ENCODE measurements at regions not wholly inside any gene's neighbourhood (a gene's known extent, or its start where the extent isn't known, plus 50 kb on each side); places are given as distances from the start of the nearest gene placed in this dataset.

- no peak for TF ChIP-seq ZFP91 (CRISPR knock-in tag; IDR thresholded peaks at IDR 0.05)
- no peak for TF ChIP-seq TCF15 (CRISPR knock-in tag; IDR thresholded peaks at IDR 0.05)
- no peak for TF ChIP-seq TARDBP (IDR thresholded peaks at IDR 0.05)
- TF ChIP-seq TSHZ1 (CRISPR knock-in tag; IDR thresholded peaks at IDR 0.05): no peak
Measured at GRCh38 chr20:22293886-22294285, 290.5 kb downstream of the FOXA2 start (continued).

GRCh38 chr20:22289442-22289841 is 294.9 kb downstream of the FOXA2 start:
- H3K4me1 ChIP-seq (replicated peaks in 1 of 2; ENCODE audit: control insufficient read depth in 2 of 2, insufficient read depth in 2 of 2, low read length in 2 of 2): no peaks in the 10 kb centered on the region
- H3K79me2 ChIP-seq (ENCODE audit: control insufficient read depth, insufficient read depth, low read length): no peaks in the 10 kb centered on the region
- no peak for FAIRE-seq
- no peak overlapping the region for H3K4me3 ChIP-seq
- H3K4me2 ChIP-seq (ENCODE audit: insufficient read depth, low read length): no peak overlapping the region
- ATAC-seq: no peak
- ChIA-PET CTCF (ENCODE audit: low intra/inter-chr PET ratio) (no interaction called here), POLR2A (no interaction called here)
- no peaks in the 10 kb centered on the region for H3K36me3 ChIP-seq (ENCODE audit: control insufficient read depth, insufficient read depth, low read length)
- BruUV-seq (replicated peaks): no TSS peak
- H2AFZ ChIP-seq (ENCODE audit: low read depth, low read length): no peak overlapping the region
- H3K9me3 ChIP-seq (replicated peaks; ENCODE audit: control insufficient read depth, insufficient read depth, low read depth, low read length): no peaks in the 10 kb centered on the region
- intact Hi-C loops (cut with micrococcal nuclease): no loop called here
- no peaks in the 10 kb centered on the region for H3K9me1 ChIP-seq (ENCODE audit: control insufficient read depth, insufficient read depth, low read length)
- no peaks in the 10 kb centered on the region for H3K27me3 ChIP-seq (ENCODE audit: control insufficient read depth in 2 of 2, insufficient read depth in 2 of 2, low read length in 2 of 2)
- no peaks in the 10 kb centered on the region for H4K20me1 ChIP-seq (replicated peaks; ENCODE audit: control insufficient read depth, insufficient read depth, low read length)
- no peak overlapping the region for H3K27ac ChIP-seq (ENCODE audit: extremely low read depth, low read depth, low read length)
- H3K9ac ChIP-seq (ENCODE audit: insufficient read depth in 1 of 2, low read depth in 2 of 2, low read length in 2 of 2): no peak overlapping the region
- DNase-seq (ENCODE audit: extremely low read depth in 1 of 4, low spot score in 3 of 4): no peak
- in situ Hi-C loops (cut with MboI): no loop called here
- 2% methylated on average over 5 of the region's 5 CpGs for WGBS (ENCODE audit: insufficient coverage, low coverage, missing lambda C conversion rate)
- no peak for TF ChIP-seq CXXC5 (CRISPR knock-in tag; IDR thresholded peaks at IDR 0.05)
- TF ChIP-seq KAT7 (CRISPR knock-in tag; IDR thresholded peaks at IDR 0.05; ENCODE audit: borderline replicate concordance): no peak
- TF ChIP-seq HMGN3 (IDR thresholded peaks at IDR 0.05; ENCODE audit: borderline replicate concordance, extremely low read depth, insufficient read length, low read depth, low read length): no peak
- no peak for TF ChIP-seq CGGBP1 (CRISPR knock-in tag; IDR thresholded peaks at IDR 0.05)
- TF ChIP-seq NEUROD1 (IDR thresholded peaks at IDR 0.05; ENCODE audit: borderline replicate concordance, low read depth, low read length, partially characterized antibody): no peak
- TF ChIP-seq SMAD4 (CRISPR knock-in tag; conservative IDR thresholded peaks at IDR 0.05): no peak
- TF ChIP-seq NKRF (IDR thresholded peaks at IDR 0.05; ENCODE audit: borderline replicate concordance): no peak
- no peak for TF ChIP-seq TAF9B (IDR thresholded peaks at IDR 0.05; ENCODE audit: partially characterized antibody)

Data from K562 (cell line).